ENCODE measurements at regions not wholly inside any gene's neighbourhood (a gene's known extent, or its start where the extent isn't known, plus 50 kb on each side); places are given as distances from the start of the nearest gene placed in this dataset.
"Not testable (repeated sequence)": the region's sequence is repeated elsewhere in the genome, so short reads cannot be mapped to it uniquely, and the experiment has no call there.

DNA sequence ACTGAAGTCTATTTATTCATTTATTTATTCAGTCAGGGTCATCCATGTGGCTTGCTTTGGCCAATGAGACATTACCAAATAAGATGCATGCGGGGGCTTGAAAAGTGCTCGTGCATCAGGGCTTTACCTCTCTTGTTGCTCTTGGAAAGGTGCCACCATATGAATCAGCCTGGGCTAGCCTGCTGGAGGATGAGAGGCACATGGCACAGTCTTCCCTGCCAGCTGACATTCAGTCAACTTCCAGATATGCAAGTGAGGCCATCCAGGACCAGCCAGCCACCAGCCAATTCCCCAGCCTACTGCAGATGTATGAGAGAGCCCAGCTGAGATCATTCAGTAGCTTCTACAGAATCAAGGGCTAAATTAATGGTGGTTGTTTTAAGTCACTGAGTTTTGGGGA lies 105.2 kb upstream of the RPH3A start:
- Histone ChIP-seq H3K4me1 (no peaks in the 10 kb centered on the region), H3K4me3 (no peak overlapping the region), H3K36me3 (no peaks in the 10 kb centered on the region), H3K27ac (no peak overlapping the region), H3K9me3 (no peaks in the 10 kb centered on the region), H3K27me3 (no peaks in the 10 kb centered on the region)
- intact Hi-C loops (cut with DNase I) = no loop called here
- DNase-seq = no peak
- WGBS, 2 donors = 55 to 67% methylated on average over 2 of the region's 2 CpGs
- ATAC-seq = no peak
- FAIRE-seq = no peak
- TF ChIP-seq, protein P1, sequence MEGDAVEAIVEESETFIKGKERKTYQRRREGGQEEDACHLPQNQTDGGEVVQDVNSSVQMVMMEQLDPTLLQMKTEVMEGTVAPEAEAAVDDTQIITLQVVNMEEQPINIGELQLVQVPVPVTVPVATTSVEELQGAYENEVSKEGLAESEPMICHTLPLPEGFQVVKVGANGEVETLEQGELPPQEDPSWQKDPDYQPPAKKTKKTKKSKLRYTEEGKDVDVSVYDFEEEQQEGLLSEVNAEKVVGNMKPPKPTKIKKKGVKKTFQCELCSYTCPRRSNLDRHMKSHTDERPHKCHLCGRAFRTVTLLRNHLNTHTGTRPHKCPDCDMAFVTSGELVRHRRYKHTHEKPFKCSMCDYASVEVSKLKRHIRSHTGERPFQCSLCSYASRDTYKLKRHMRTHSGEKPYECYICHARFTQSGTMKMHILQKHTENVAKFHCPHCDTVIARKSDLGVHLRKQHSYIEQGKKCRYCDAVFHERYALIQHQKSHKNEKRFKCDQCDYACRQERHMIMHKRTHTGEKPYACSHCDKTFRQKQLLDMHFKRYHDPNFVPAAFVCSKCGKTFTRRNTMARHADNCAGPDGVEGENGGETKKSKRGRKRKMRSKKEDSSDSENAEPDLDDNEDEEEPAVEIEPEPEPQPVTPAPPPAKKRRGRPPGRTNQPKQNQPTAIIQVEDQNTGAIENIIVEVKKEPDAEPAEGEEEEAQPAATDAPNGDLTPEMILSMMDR (IDR thresholded peaks at IDR 0.05) = no peak

DNA sequence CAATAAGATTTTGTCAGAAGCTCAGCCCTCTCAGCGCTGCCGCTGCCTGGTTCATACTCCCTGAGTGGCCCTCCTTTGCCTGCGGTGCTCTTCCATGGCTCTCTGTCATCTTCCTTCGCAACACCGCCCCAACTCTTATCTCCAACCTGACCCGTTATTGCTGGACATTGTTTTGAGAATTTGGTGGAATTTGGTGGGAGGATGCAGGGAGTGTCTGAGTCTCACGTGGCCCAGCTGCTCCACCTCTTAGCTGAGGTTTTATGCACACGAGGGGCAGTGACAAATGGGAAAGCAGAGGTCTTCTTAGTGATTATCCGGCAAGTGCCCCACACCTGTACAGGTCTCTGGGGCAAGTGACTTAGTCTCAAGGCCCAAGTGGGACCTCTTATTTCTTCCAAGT lies 97.5 kb upstream of the RPH3A start:
- H3K4me3 ChIP-seq = no peak overlapping the region
- 51 to 63% methylated on average over 9 of the region's 9 CpGs for WGBS, 2 donors

DNA sequence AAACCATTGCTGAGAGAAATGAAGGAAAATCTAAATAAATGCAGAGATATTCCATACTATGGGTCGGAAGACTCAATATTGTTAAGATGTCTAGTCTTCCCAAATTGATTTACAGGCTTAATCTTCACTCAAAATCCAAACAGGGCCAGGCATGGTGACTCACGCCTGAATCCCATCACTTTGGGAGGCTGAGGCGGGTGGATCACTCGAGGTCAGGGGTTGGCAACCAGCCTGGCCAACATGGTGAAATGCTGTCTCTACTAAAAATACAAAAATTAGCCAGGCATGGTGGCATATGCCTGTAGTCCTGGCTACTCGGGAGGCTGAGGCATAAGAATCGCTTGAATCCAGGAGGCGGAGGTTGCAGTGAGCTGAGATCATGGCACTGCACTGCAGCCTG lies 94.1 kb upstream of the RPH3A start:
- ATAC-seq; H3K36me3 ChIP-seq; DNase-seq; H3K9me3 ChIP-seq; H3K27me3 ChIP-seq; intact Hi-C loops (cut with DNase I); FAIRE-seq; H3K4me3 ChIP-seq; H3K4me1 ChIP-seq; H3K27ac ChIP-seq: not testable (repeated sequence)
- 61 to 66% methylated on average over 7 of the region's 7 CpGs for WGBS, 2 donors

More for the DNA sequence above, 97.5 kb upstream of the RPH3A start:
- FAIRE-seq (no peak), ATAC-seq (no peak), DNase-seq (no peak)
- Histone ChIP-seq H3K4me1 (no peaks in the 10 kb centered on the region), H3K27me3 (no peaks in the 10 kb centered on the region), H3K36me3 (no peaks in the 10 kb centered on the region), H3K27ac (no peak overlapping the region), H3K9me3 (no peaks in the 10 kb centered on the region)
- intact Hi-C loops (cut with DNase I) = no loop called here
- TF ChIP-seq, protein P1 (IDR thresholded peaks at IDR 0.05) = no peak

DNA sequence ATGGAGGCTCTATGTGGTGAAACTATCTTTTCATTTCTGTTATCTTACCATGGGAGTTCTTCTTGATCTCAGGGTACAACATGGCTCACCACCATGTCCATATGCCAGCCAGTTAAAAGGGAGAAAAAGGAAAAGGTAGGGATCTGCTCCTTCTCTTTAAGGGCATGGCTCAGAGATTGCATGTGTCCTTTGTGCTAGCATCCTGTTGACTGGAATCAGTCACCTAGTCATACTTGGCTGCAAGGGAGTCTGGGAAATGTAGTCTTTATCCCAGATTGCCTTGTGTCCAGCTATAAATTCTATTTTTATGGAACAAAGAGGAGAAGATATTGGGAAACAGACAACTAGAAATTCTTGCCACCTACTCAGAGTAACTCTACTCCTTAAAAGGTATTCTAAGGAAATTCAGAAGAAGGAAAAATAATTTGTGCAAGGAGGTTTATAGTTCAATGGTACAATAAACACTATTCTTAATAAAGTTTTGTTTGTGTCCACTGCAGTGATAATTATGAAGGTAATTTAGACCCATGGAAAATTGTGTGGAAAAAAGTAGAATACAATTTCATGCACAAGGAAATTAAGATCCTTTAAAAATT lies 86.4 kb upstream of the RPH3A start:
- Histone ChIP-seq H3K36me3 (no peaks in the 10 kb centered on the region), H3K27me3 (peaks cover 0 to 2% (median 0%) of the 10 kb centered on the region in 4 donors), H3K27ac (no peak overlapping the region), H3K4me1 (no peaks in the 10 kb centered on the region), H3K4me3 (no peak overlapping the region), H3K9me3 (no peaks in the 10 kb centered on the region)
- intact Hi-C loops (cut with DNase I) = no loop called here
- FAIRE-seq (no peak), DNase-seq (no peak), ATAC-seq (no peak)
- TF ChIP-seq, protein P1 (IDR thresholded peaks at IDR 0.05) = no peak

DNA sequence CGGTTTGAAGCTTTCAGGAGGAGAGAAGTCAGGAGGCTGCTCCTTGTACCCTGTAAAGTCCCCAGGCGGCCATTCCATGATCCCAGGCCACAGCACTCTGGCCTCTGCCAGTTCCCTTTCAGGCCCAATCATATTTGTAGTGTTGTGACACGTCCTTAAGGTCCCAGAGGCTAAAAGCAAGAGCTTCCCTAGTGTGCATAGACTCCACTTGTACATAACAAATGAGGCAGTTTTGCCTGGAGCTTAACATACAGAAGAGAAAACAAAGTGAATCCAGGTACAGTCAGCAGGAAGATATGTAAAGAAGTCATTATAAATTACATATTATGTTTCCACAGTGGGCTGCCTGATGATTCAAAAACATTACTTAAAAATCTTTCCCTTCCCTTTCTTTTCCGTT lies 81.1 kb upstream of the RPH3A start:
- no peak for DNase-seq
- Histone ChIP-seq H3K9me3 (no peaks in the 10 kb centered on the region), H3K4me1 (no peaks in the 10 kb centered on the region), H3K27ac (no peak overlapping the region), H3K27me3 (peaks cover 0 to 2% (median 0%) of the 10 kb centered on the region in 4 donors), H3K4me3 (no peak overlapping the region), H3K36me3 (no peaks in the 10 kb centered on the region)
- ATAC-seq = no peak
- 41 to 54% methylated on average over 4 of the region's 4 CpGs for WGBS, 2 donors
- intact Hi-C loops (cut with DNase I) = no loop called here
- no peak for FAIRE-seq
- TF ChIP-seq, protein P1 (IDR thresholded peaks at IDR 0.05) = no peak
